Colonic mucosa (tissue), 4 donors: ENCODE measurements at regions not wholly inside any gene's neighbourhood (a gene's known extent, or its start where the extent isn't known, plus 50 kb on each side); places are given as distances from the start of the nearest gene placed in this dataset.

Experiments used
- DNase-seq: peaks from one replicate; pipeline ENCODE4 v3.0.0-alpha.2; 2020
- H3K27ac ChIP-seq: fragments of 200-600 bp; one replicate; pipeline ENCODE4 v1.8.0; 2021
- H3K27me3 ChIP-seq: fragments of 200-600 bp; one replicate; pipeline ENCODE4 v1.8.0; 2021
- H3K36me3 ChIP-seq: fragments of 200-600 bp; one replicate; pipeline ENCODE4 v1.8.0; 2021
- H3K4me1 ChIP-seq: fragments of 200-600 bp; one replicate; pipeline ENCODE4 v1.8.0; 2021; ENCODE audit warnings: mild to moderate bottlenecking
- H3K4me3 ChIP-seq: fragments of 200-600 bp; one replicate; pipeline ENCODE4 v1.8.0; 2021
- H3K9ac ChIP-seq, 2 donors: one replicate each; pipeline ENCODE4 v1.7.0; 2013; ENCODE audit warnings: control low read depth in 2 of 2, low read depth in 2 of 2, low read length in 2 of 2
- H3K9me3 ChIP-seq: fragments of 200-600 bp; one replicate; pipeline ENCODE4 v1.8.0; 2021
- CTCF ChIP-seq: fragments of 200-600 bp; IDR thresholded peaks from one replicate; pipeline ENCODE4 v1.8.0; 2022; ENCODE audit warnings: antibody characterized with exemption, mild to moderate bottlenecking
- intact Hi-C: fragments of 100-400 bp; cut with DNase I; formaldehyde crosslinking; loops from one replicate; pipeline ENCODE4 v1.14.1; 2022
- donor health status: healthy.
- donor health status: DM: no; HTN: no; CAD: no.
- donor health status: DM: no; HTN: no; CAD: no.

GRCh38 chr12:24409868-24410267 lies 460.4 kb upstream of the SOX5 start:
- H3K27me3 ChIP-seq = no peaks in the 10 kb centered on the region
- no peak for DNase-seq
- TF ChIP-seq CTCF = no peak
- H3K9me3 ChIP-seq = no peaks in the 10 kb centered on the region
- no peak overlapping the region for H3K9ac ChIP-seq
- H3K4me3 ChIP-seq = no peak overlapping the region
- no peaks in the 10 kb centered on the region for H3K36me3 ChIP-seq
- H3K4me1 ChIP-seq = no peaks in the 10 kb centered on the region
- H3K27ac ChIP-seq = no peak overlapping the region
- intact Hi-C loops = no loop called here

- H3K4me1 ChIP-seq = no peaks in the 10 kb centered on the region
- H3K9me3 ChIP-seq = no peaks in the 10 kb centered on the region
- no peak overlapping the region for H3K27ac ChIP-seq
- intact Hi-C loops = no loop called here
- H3K27me3 ChIP-seq = no peaks in the 10 kb centered on the region
- H3K4me3 ChIP-seq = no peak overlapping the region
- no peak overlapping the region for H3K9ac ChIP-seq
- no peak for TF ChIP-seq CTCF
- no peaks in the 10 kb centered on the region for H3K36me3 ChIP-seq
- no peak for DNase-seq
Observed at GRCh38 chr12:24408305-24408704, 458.8 kb upstream of the SOX5 start.

GRCh38 chr12:24407884-24408283 lies 458.4 kb upstream of the SOX5 start:
- no peak overlapping the region for H3K9ac ChIP-seq
- intact Hi-C loops = no loop called here
- H3K27ac ChIP-seq = no peak overlapping the region
- TF ChIP-seq CTCF = no peak
- H3K4me1 ChIP-seq = no peaks in the 10 kb centered on the region
- H3K36me3 ChIP-seq = no peaks in the 10 kb centered on the region
- no peak for DNase-seq
- no peaks in the 10 kb centered on the region for H3K27me3 ChIP-seq
- H3K9me3 ChIP-seq = no peaks in the 10 kb centered on the region
- H3K4me3 ChIP-seq = no peak overlapping the region

GRCh38 chr12:24404086-24404815 lies 454.8 kb upstream of the SOX5 start:
- no peak overlapping the region for H3K9ac ChIP-seq
- H3K27me3 ChIP-seq = no peaks in the 10 kb centered on the region
- no peak overlapping the region for H3K4me3 ChIP-seq
- H3K4me1 ChIP-seq = no peaks in the 10 kb centered on the region
- no peak for TF ChIP-seq CTCF
- H3K9me3 ChIP-seq = no peaks in the 10 kb centered on the region
- no peak for DNase-seq
- H3K36me3 ChIP-seq = no peaks in the 10 kb centered on the region
- intact Hi-C loops = no loop called here
- H3K27ac ChIP-seq = no peak overlapping the region

GRCh38 chr12:24400533-24400932 lies 451.1 kb upstream of the SOX5 start:
- no peaks in the 10 kb centered on the region for H3K27me3 ChIP-seq
- no peak overlapping the region for H3K9ac ChIP-seq
- H3K4me3 ChIP-seq = no peak overlapping the region
- intact Hi-C loops = no loop called here
- H3K4me1 ChIP-seq = no peaks in the 10 kb centered on the region
- no peak overlapping the region for H3K27ac ChIP-seq
- no peak for TF ChIP-seq CTCF
- no peak for DNase-seq
- H3K9me3 ChIP-seq = no peaks in the 10 kb centered on the region
- no peaks in the 10 kb centered on the region for H3K36me3 ChIP-seq
